Jurkat, Clone E6-1 (cell line): ENCODE measurements at regions not wholly inside any gene's neighbourhood (a gene's known extent, or its start where the extent isn't known, plus 50 kb on each side); places are given as distances from the start of the nearest gene placed in this dataset.

Experiments
- DNase-seq: peaks from one replicate; pipeline ENCODE4 v3.0.0-alpha.2; 2011; ENCODE audit warnings: low read depth, low spot score
- H3K4me3 ChIP-seq: 2 replicates; pipeline ENCODE4 v1.5.1; 2011; ENCODE audit warnings: mild to moderate bottlenecking, low read length, control low read depth, moderate library complexity

- H3K4me3 ChIP-seq: no peak overlapping the region
These were observed 951.1 kb upstream of the CNTNAP5 start for GRCh38 chr2:123073956-123074355.

GRCh38 chr2:123077101-123077500 is 948.0 kb upstream of the CNTNAP5 start:
- no peak for DNase-seq
- H3K4me3 ChIP-seq: no peak overlapping the region

More at GRCh38 chr2:123073956-123074355, 951.1 kb upstream of the CNTNAP5 start:
- no peak for DNase-seq

GRCh38 chr2:123080331-123080730 is 944.8 kb upstream of the CNTNAP5 start:
- no peak overlapping the region for H3K4me3 ChIP-seq
- no peak for DNase-seq

- H3K4me3 ChIP-seq: no peak overlapping the region
- DNase-seq: no peak
These were observed 939.6 kb upstream of the CNTNAP5 start for GRCh38 chr2:123085484-123085883.

GRCh38 chr2:123086613-123087385 is 938.3 kb upstream of the CNTNAP5 start:
- no peak for DNase-seq
- no peak overlapping the region for H3K4me3 ChIP-seq

GRCh38 chr2:123091471-123091870 is 933.6 kb upstream of the CNTNAP5 start:
- DNase-seq: no peak
- H3K4me3 ChIP-seq: no peak overlapping the region

GRCh38 chr2:123093199-123093598 is 931.9 kb upstream of the CNTNAP5 start:
- H3K4me3 ChIP-seq: no peak overlapping the region
- no peak for DNase-seq

GRCh38 chr2:123095219-123095835 is 929.8 kb upstream of the CNTNAP5 start:
- H3K4me3 ChIP-seq: no peak overlapping the region
- no peak for DNase-seq

GRCh38 chr2:123098619-123099018 is 926.5 kb upstream of the CNTNAP5 start:
- DNase-seq: no peak
- no peak overlapping the region for H3K4me3 ChIP-seq

GRCh38 chr2:123101434-123101833 is 923.7 kb upstream of the CNTNAP5 start:
- DNase-seq: no peak
- H3K4me3 ChIP-seq: no peak overlapping the region

GRCh38 chr2:123103902-123104301 is 921.2 kb upstream of the CNTNAP5 start:
- no peak overlapping the region for H3K4me3 ChIP-seq
- no peak for DNase-seq

- no peak overlapping the region for H3K4me3 ChIP-seq
- no peak for DNase-seq
These were observed 908.5 kb upstream of the CNTNAP5 start for GRCh38 chr2:123116595-123116994.

- DNase-seq: no peak
These were observed 897.9 kb upstream of the CNTNAP5 start for GRCh38 chr2:123127236-123127635.

GRCh38 chr2:123128951-123129350 is 896.1 kb upstream of the CNTNAP5 start:
- DNase-seq: no peak
- H3K4me3 ChIP-seq: no peak overlapping the region

More at GRCh38 chr2:123127236-123127635, 897.9 kb upstream of the CNTNAP5 start:
- H3K4me3 ChIP-seq: no peak overlapping the region

GRCh38 chr2:123136419-123136818 is 888.7 kb upstream of the CNTNAP5 start:
- no peak for DNase-seq
- no peak overlapping the region for H3K4me3 ChIP-seq

GRCh38 chr2:123144082-123144481 is 881.0 kb upstream of the CNTNAP5 start:
- no peak for DNase-seq
- H3K4me3 ChIP-seq: no peak overlapping the region

- no peak for DNase-seq
These were observed 872.0 kb upstream of the CNTNAP5 start for GRCh38 chr2:123153041-123153440.

GRCh38 chr2:123154195-123154594 is 870.9 kb upstream of the CNTNAP5 start:
- no peak for DNase-seq
- no peak overlapping the region for H3K4me3 ChIP-seq

More at GRCh38 chr2:123153041-123153440, 872.0 kb upstream of the CNTNAP5 start:
- H3K4me3 ChIP-seq: no peak overlapping the region

GRCh38 chr2:123157016-123157415 is 868.1 kb upstream of the CNTNAP5 start:
- DNase-seq: no peak
- no peak overlapping the region for H3K4me3 ChIP-seq

- H3K4me3 ChIP-seq: no peak overlapping the region
- no peak for DNase-seq
These were observed 862.6 kb upstream of the CNTNAP5 start for GRCh38 chr2:123162400-123163016.
